Kidney epithelial cell (primary cell): ENCODE measurements at regions not wholly inside any gene's neighbourhood (a gene's known extent, or its start where the extent isn't known, plus 50 kb on each side); places are given as distances from the start of the nearest gene placed in this dataset.

Experiments
- DNase-seq: peaks from one replicate; pipeline ENCODE4 v3.0.0-alpha.2; 2010; ENCODE audit warnings: low read depth
- H3K27me3 ChIP-seq: 2 replicates; pipeline ENCODE4 v1.6.0; 2011; ENCODE audit warnings: low read length; ENCODE audit not compliant: control insufficient read depth, insufficient read depth
- H3K36me3 ChIP-seq: 2 replicates; pipeline ENCODE4 v1.5.1; 2011; ENCODE audit warnings: low read length; ENCODE audit not compliant: control insufficient read depth, insufficient read depth
- H3K4me3 ChIP-seq: 2 replicates; pipeline ENCODE4 v1.5.1; 2011; ENCODE audit warnings: low read depth, mild to moderate bottlenecking, control low read depth, low read length
- CTCF ChIP-seq: IDR thresholded peaks from 2 replicates; pipeline ENCODE4 v1.5.1; 2011; ENCODE audit warnings: mild to moderate bottlenecking, moderate library complexity, low read length, control low read depth, inconsistent platforms; ENCODE audit not compliant: insufficient read depth, poor library complexity, severe bottlenecking

DNA sequence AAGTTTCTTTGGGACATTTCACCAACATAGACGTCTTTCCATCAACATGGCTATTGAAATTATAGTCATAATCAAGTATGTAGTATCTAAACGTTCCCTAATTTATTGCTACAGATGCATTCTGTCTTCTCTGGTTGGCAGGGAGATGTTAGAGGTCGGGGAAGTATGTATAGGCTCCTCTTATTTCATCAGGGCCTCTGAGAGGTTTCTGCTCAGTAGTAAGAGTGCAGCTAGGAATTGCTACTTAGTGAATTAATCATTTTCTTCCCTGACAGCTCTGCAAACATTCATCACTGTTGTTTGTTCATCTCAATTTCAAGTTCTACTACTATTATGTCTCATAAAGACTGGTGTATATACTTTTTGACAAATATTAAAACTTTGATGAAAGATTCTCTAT is 309.7 kb upstream of the NR2F2 start:
- no peak for DNase-seq

DNA sequence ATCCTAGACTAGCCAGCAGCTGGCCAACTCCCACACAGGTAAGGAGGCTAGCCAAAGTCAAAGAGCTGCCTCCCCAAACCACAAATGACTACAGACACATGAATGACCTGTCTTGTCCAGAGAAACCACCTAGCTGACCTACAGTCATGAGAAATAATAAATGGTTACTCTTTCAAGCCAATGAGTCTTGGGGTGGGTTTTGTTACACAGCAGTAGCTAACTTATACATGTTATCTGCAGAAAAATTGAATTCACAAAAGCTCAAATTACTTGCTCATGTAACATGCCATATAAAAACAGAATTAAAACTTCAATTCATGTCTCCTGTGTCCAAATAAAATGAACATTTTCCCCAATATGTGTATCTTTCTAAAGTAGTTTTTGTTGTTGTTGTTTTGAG is 307.4 kb upstream of the NR2F2 start:
- no peaks in the 10 kb centered on the region for H3K36me3 ChIP-seq
- no peak for DNase-seq
- no peaks in the 10 kb centered on the region for H3K27me3 ChIP-seq
- H3K4me3 ChIP-seq, result no peak overlapping the region
- TF ChIP-seq CTCF, result no peak

More for the DNA sequence above, 309.7 kb upstream of the NR2F2 start:
- Histone ChIP-seq H3K27me3 (no peaks in the 10 kb centered on the region), H3K36me3 (no peaks in the 10 kb centered on the region), H3K4me3 (no peak overlapping the region)
- TF ChIP-seq CTCF, result no peak

DNA sequence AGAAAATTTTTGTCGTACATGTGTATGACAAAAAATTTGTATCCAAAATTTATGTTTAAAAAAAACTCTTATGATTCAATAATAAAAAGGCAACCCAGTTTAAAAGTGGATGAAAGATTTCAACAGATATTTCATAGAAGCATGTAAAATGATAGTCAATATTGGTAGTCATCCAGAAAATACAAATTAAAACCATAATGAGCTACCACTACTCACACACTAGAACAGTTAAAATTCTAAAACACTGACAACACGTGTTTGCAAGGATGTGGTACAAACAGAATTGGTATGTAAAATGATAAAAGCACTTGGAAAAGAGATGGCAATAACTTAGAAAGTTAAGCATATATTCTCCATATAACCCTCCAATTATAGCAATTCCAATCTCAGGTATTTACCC is 303.0 kb upstream of the NR2F2 start:
- no peak for DNase-seq
- Histone ChIP-seq H3K27me3 (no peaks in the 10 kb centered on the region), H3K4me3 (no peak overlapping the region), H3K36me3 (no peaks in the 10 kb centered on the region)
- TF ChIP-seq CTCF, result no peak

- Histone ChIP-seq H3K4me3 (no peak overlapping the region), H3K36me3 (no peaks in the 10 kb centered on the region), H3K27me3 (no peaks in the 10 kb centered on the region)
- DNase-seq, result no peak
- TF ChIP-seq CTCF, result no peak
Observed at GRCh38 chr15:96028620-96029019, 301.9 kb upstream of the NR2F2 start.

DNA sequence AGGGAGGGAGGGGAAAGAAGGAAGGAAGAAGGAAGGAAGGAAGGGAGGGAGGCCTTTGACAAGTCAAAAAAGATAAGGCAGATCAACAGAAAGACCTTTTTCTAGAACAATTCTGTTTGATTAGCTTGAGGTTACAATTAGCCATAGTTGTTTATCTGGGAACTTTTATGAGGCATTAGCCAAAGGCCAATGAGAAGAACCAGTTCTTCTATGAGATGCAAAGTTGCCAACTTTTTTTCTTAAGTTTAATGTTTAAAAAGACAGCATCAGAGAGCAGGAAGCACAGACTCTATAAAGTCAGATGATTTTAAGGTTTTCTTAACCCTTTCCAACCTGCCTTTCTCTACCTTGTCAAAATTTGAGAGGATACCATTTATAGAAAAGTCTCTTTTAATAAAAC is 301.3 kb upstream of the NR2F2 start:
- no peak for TF ChIP-seq CTCF
- Histone ChIP-seq H3K36me3 (no peaks in the 10 kb centered on the region), H3K27me3 (no peaks in the 10 kb centered on the region), H3K4me3 (no peak overlapping the region)
- no peak for DNase-seq

- no peaks in the 10 kb centered on the region for H3K36me3 ChIP-seq
- H3K4me3 ChIP-seq, result no peak overlapping the region
- no peak for DNase-seq
- no peaks in the 10 kb centered on the region for H3K27me3 ChIP-seq
- no peak for TF ChIP-seq CTCF
Observed at GRCh38 chr15:96031426-96032110, 298.9 kb upstream of the NR2F2 start.
